ENCODE measurements at regions not wholly inside any gene's neighbourhood (a gene's known extent, or its start where the extent isn't known, plus 50 kb on each side); places are given as distances from the start of the nearest gene placed in this dataset.

- Histone ChIP-seq H3K27ac (ENCODE audit: low read length) (no peak overlapping the region), H3K4me3 (ENCODE audit: low read length) (no peak overlapping the region), H3K27me3 (ENCODE audit: control insufficient read depth, insufficient read depth) (no peaks in the 10 kb centered on the region), H3K9me3 (ENCODE audit: control insufficient read depth, low read length) (no peaks in the 10 kb centered on the region), H3K4me1 (ENCODE audit: control insufficient read depth, insufficient read depth, low read length) (peaks cover 2% of the 10 kb centered on the region)
- DNase-seq = peak; percentile 70 to 89 (median 84)
- peak; percentile 90 to 98 for ATAC-seq
- WGBS = 30% methylated on average over 3 of the region's 3 CpGs
- intact Hi-C loops (cut with DNase I) = loop anchor here in 1 of 4 donors (10.0 kb wide), 1 partner anchor 372 kb away; no protein-coding TSS in a partner anchor
Measured at GRCh38 chr2:144886862-144887261, 366.9 kb upstream of the ZEB2 start.

- Histone ChIP-seq H3K4me3 (ENCODE audit: low read length) (no peak overlapping the region), H3K4me1 (ENCODE audit: control insufficient read depth, insufficient read depth, low read length) (no peaks in the 10 kb centered on the region), H3K27ac (ENCODE audit: low read length) (no peak overlapping the region), H3K27me3 (ENCODE audit: control insufficient read depth, insufficient read depth) (no peaks in the 10 kb centered on the region), H3K9me3 (ENCODE audit: control insufficient read depth, low read length) (no peaks in the 10 kb centered on the region)
- DNase-seq = no peak
- intact Hi-C loops (cut with DNase I) = no loop called here
- ATAC-seq = no peak
- WGBS = 88% methylated on average over 8 of the region's 8 CpGs
Measured at GRCh38 chr2:144877893-144878292, 358.0 kb upstream of the ZEB2 start.

- ATAC-seq (no peak), DNase-seq (no peak)
- intact Hi-C loops (cut with DNase I) = no loop called here
- H3K4me3 ChIP-seq (ENCODE audit: low read length) = no peak overlapping the region
- no peaks in the 10 kb centered on the region for H3K4me1 ChIP-seq (ENCODE audit: control insufficient read depth, insufficient read depth, low read length)
- no peaks in the 10 kb centered on the region for H3K9me3 ChIP-seq (ENCODE audit: control insufficient read depth, low read length)
- no peaks in the 10 kb centered on the region for H3K27me3 ChIP-seq (ENCODE audit: control insufficient read depth, insufficient read depth)
- no peak overlapping the region for H3K27ac ChIP-seq (ENCODE audit: low read length)
- WGBS = 82% methylated on average over 4 of the region's 4 CpGs
Measured at GRCh38 chr2:144876013-144876412, 356.1 kb upstream of the ZEB2 start.

- H3K27ac ChIP-seq (ENCODE audit: low read length) = no peak overlapping the region
- H3K4me1 ChIP-seq (ENCODE audit: control insufficient read depth, insufficient read depth, low read length) = no peaks in the 10 kb centered on the region
- DNase-seq (no peak), ATAC-seq (no peak)
- intact Hi-C loops (cut with DNase I) = no loop called here
- no peaks in the 10 kb centered on the region for H3K9me3 ChIP-seq (ENCODE audit: control insufficient read depth, low read length)
- WGBS = 47% methylated on average over 3 of the region's 3 CpGs
- H3K4me3 ChIP-seq (ENCODE audit: low read length) = no peak overlapping the region
- no peaks in the 10 kb centered on the region for H3K27me3 ChIP-seq (ENCODE audit: control insufficient read depth, insufficient read depth)
Measured at GRCh38 chr2:144875290-144875969, 355.5 kb upstream of the ZEB2 start.

- ATAC-seq = no peak
- intact Hi-C loops (cut with DNase I) = no loop called here
- no peaks in the 10 kb centered on the region for H3K27me3 ChIP-seq (ENCODE audit: control insufficient read depth, insufficient read depth)
- no peak overlapping the region for H3K4me3 ChIP-seq (ENCODE audit: low read length)
- H3K27ac ChIP-seq (ENCODE audit: low read length) = no peak overlapping the region
- no peaks in the 10 kb centered on the region for H3K9me3 ChIP-seq (ENCODE audit: control insufficient read depth, low read length)
- no peaks in the 10 kb centered on the region for H3K4me1 ChIP-seq (ENCODE audit: control insufficient read depth, insufficient read depth, low read length)
- no peak for DNase-seq
- WGBS = 96% methylated on average over 1 of the region's 1 CpG
Measured at GRCh38 chr2:144865670-144866069, 345.8 kb upstream of the ZEB2 start.

- WGBS = 64% methylated on average over 4 of the region's 4 CpGs
- H3K9me3 ChIP-seq (ENCODE audit: control insufficient read depth, low read length) = no peaks in the 10 kb centered on the region
- H3K27me3 ChIP-seq (ENCODE audit: control insufficient read depth, insufficient read depth) = no peaks in the 10 kb centered on the region
- DNase-seq (no peak), ATAC-seq (no peak)
- H3K27ac ChIP-seq (ENCODE audit: low read length) = no peak overlapping the region
- no peak overlapping the region for H3K4me3 ChIP-seq (ENCODE audit: low read length)
- no peaks in the 10 kb centered on the region for H3K4me1 ChIP-seq (ENCODE audit: control insufficient read depth, insufficient read depth, low read length)
- intact Hi-C loops (cut with DNase I) = no loop called here
Measured at GRCh38 chr2:144859716-144860115, 339.8 kb upstream of the ZEB2 start.

- no peak overlapping the region for H3K27ac ChIP-seq (ENCODE audit: low read length)
- ATAC-seq (no peak), DNase-seq (no peak)
- no peaks in the 10 kb centered on the region for H3K27me3 ChIP-seq (ENCODE audit: control insufficient read depth, insufficient read depth)
- H3K4me1 ChIP-seq (ENCODE audit: control insufficient read depth, insufficient read depth, low read length) = no peaks in the 10 kb centered on the region
- no peaks in the 10 kb centered on the region for H3K9me3 ChIP-seq (ENCODE audit: control insufficient read depth, low read length)
- WGBS = 89% methylated on average over 4 of the region's 4 CpGs
- no peak overlapping the region for H3K4me3 ChIP-seq (ENCODE audit: low read length)
- intact Hi-C loops (cut with DNase I) = no loop called here
Measured at GRCh38 chr2:144858211-144858610, 338.3 kb upstream of the ZEB2 start.

GRCh38 chr2:144854596-144854995 is 334.7 kb upstream of the ZEB2 start:
- no peaks in the 10 kb centered on the region for H3K9me3 ChIP-seq (ENCODE audit: control insufficient read depth, low read length)
- ATAC-seq (no peak), DNase-seq (no peak)
- H3K27ac ChIP-seq (ENCODE audit: low read length) = no peak overlapping the region
- 90% methylated on average over 4 of the region's 4 CpGs for WGBS
- H3K4me3 ChIP-seq (ENCODE audit: low read length) = no peak overlapping the region
- no peaks in the 10 kb centered on the region for H3K27me3 ChIP-seq (ENCODE audit: control insufficient read depth, insufficient read depth)
- intact Hi-C loops (cut with DNase I) = no loop called here
- H3K4me1 ChIP-seq (ENCODE audit: control insufficient read depth, insufficient read depth, low read length) = peaks cover 2% of the 10 kb centered on the region

- intact Hi-C loops (cut with DNase I) = no loop called here
- no peaks in the 10 kb centered on the region for H3K27me3 ChIP-seq (ENCODE audit: control insufficient read depth, insufficient read depth)
- H3K4me1 ChIP-seq (ENCODE audit: control insufficient read depth, insufficient read depth, low read length) = peaks cover 4% of the 10 kb centered on the region
- ATAC-seq (no peak), DNase-seq (no peak)
- H3K27ac ChIP-seq (ENCODE audit: low read length) = no peak overlapping the region
- WGBS = 77% methylated on average over 3 of the region's 3 CpGs
- no peaks in the 10 kb centered on the region for H3K9me3 ChIP-seq (ENCODE audit: control insufficient read depth, low read length)
- H3K4me3 ChIP-seq (ENCODE audit: low read length) = no peak overlapping the region
Measured at GRCh38 chr2:144849612-144850011, 329.7 kb upstream of the ZEB2 start.

- Histone ChIP-seq H3K4me3 (ENCODE audit: low read length) (no peak overlapping the region), H3K27me3 (ENCODE audit: control insufficient read depth, insufficient read depth) (no peaks in the 10 kb centered on the region), H3K27ac (ENCODE audit: low read length) (no peak overlapping the region), H3K9me3 (ENCODE audit: control insufficient read depth, low read length) (no peaks in the 10 kb centered on the region), H3K4me1 (ENCODE audit: control insufficient read depth, insufficient read depth, low read length) (peaks cover 4% of the 10 kb centered on the region)
- ATAC-seq (no peak), DNase-seq (no peak)
- 58% methylated on average over 2 of the region's 2 CpGs for WGBS
- intact Hi-C loops (cut with DNase I) = no loop called here
Measured at GRCh38 chr2:144848423-144848822, 328.5 kb upstream of the ZEB2 start.

- DNase-seq = no peak
- no peaks in the 10 kb centered on the region for H3K9me3 ChIP-seq (ENCODE audit: control insufficient read depth, low read length)
- ATAC-seq = no peak
- intact Hi-C loops (cut with DNase I) = no loop called here
- H3K4me1 ChIP-seq (ENCODE audit: control insufficient read depth, insufficient read depth, low read length) = peaks cover 4% of the 10 kb centered on the region
- H3K4me3 ChIP-seq (ENCODE audit: low read length) = no peak overlapping the region
- WGBS = 80% methylated on average over 5 of the region's 5 CpGs
- H3K27ac ChIP-seq (ENCODE audit: low read length) = no peak overlapping the region
- H3K27me3 ChIP-seq (ENCODE audit: control insufficient read depth, insufficient read depth) = no peaks in the 10 kb centered on the region
Measured at GRCh38 chr2:144847347-144848080, 327.6 kb upstream of the ZEB2 start.
